NT2/D1 (cell line): ENCODE measurements at regions not wholly inside any gene's neighbourhood (a gene's known extent, or its start where the extent isn't known, plus 50 kb on each side); places are given as distances from the start of the nearest gene placed in this dataset.

Experiments
- SUZ12 ChIP-seq: IDR thresholded peaks from 2 replicates; pipeline ENCODE4 v1.6.1; 2011; ENCODE audit not compliant: insufficient read length, insufficient read depth; ENCODE audit errors: extremely low read depth
- YY1 ChIP-seq: IDR thresholded peaks from 2 replicates; pipeline ENCODE4 v1.6.1; 2011; ENCODE audit not compliant: insufficient read length, insufficient read depth

GRCh38 chr15:25960273-25960672 lies 97.1 kb upstream of the ATP10A start:
- no peak for TF ChIP-seq YY1
- no peak for TF ChIP-seq SUZ12
